SK-N-SH treated with all-trans-retinoic acid at 6 μM for 48 hours (cell line): ENCODE measurements at regions not wholly inside any gene's neighbourhood (a gene's known extent, or its start where the extent isn't known, plus 50 kb on each side); places are given as distances from the start of the nearest gene placed in this dataset.

Experiments
- CREB5 ChIP-seq: fragments of 250-450 bp; sonication (Bioruptor Pico); IDR thresholded peaks from 2 replicates; pipeline ENCODE4 v1.5.1; 2020; ENCODE audit warnings: low read depth, mild to moderate bottlenecking, moderate library complexity
- TF ChIP-seq, protein P1 (sequence below): fragments of 250-450 bp; sonication (Bioruptor Pico); IDR thresholded peaks from 2 replicates; pipeline ENCODE4 v1.8.0; 2020; ENCODE audit warnings: mild to moderate bottlenecking, moderate library complexity, borderline replicate concordance

DNA sequence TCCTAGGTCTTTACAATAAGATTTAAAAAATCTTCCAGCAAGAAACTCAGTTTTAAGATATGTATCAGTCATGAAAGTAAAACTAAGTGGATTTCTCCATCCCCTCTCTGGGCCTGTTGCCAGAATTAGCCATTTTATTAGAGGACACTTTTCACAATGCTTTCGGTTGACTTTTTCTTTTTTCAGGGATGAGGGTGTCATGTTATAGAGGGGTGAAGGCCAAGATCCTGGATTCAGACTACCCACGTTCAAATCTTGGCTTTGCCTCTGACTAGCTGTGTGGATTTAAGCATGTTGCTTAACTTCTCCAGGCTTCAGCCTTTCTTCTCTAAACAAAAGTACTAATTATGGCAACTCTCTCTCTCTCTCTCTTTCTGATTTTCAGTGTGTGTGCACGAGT lies 111.7 kb upstream of the COX10 start:
- TF ChIP-seq, protein P1, sequence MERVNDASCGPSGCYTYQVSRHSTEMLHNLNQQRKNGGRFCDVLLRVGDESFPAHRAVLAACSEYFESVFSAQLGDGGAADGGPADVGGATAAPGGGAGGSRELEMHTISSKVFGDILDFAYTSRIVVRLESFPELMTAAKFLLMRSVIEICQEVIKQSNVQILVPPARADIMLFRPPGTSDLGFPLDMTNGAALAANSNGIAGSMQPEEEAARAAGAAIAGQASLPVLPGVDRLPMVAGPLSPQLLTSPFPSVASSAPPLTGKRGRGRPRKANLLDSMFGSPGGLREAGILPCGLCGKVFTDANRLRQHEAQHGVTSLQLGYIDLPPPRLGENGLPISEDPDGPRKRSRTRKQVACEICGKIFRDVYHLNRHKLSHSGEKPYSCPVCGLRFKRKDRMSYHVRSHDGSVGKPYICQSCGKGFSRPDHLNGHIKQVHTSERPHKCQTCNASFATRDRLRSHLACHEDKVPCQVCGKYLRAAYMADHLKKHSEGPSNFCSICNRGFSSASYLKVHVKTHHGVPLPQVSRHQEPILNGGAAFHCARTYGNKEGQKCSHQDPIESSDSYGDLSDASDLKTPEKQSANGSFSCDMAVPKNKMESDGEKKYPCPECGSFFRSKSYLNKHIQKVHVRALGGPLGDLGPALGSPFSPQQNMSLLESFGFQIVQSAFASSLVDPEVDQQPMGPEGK, result no peak
- no peak for TF ChIP-seq CREB5 (CRISPR knock-in tag)
